ENCODE measurements at regions not wholly inside any gene's neighbourhood (a gene's known extent, or its start where the extent isn't known, plus 50 kb on each side); places are given as distances from the start of the nearest gene placed in this dataset.

GRCh38 chr3:73284472-73284871 lies 223.0 kb downstream of the EBLN2 start:
- TF ChIP-seq, protein P1, sequence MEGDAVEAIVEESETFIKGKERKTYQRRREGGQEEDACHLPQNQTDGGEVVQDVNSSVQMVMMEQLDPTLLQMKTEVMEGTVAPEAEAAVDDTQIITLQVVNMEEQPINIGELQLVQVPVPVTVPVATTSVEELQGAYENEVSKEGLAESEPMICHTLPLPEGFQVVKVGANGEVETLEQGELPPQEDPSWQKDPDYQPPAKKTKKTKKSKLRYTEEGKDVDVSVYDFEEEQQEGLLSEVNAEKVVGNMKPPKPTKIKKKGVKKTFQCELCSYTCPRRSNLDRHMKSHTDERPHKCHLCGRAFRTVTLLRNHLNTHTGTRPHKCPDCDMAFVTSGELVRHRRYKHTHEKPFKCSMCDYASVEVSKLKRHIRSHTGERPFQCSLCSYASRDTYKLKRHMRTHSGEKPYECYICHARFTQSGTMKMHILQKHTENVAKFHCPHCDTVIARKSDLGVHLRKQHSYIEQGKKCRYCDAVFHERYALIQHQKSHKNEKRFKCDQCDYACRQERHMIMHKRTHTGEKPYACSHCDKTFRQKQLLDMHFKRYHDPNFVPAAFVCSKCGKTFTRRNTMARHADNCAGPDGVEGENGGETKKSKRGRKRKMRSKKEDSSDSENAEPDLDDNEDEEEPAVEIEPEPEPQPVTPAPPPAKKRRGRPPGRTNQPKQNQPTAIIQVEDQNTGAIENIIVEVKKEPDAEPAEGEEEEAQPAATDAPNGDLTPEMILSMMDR (IDR thresholded peaks at IDR 0.05) = no peak
- no peak for TF ChIP-seq POLR2A (IDR thresholded peaks at IDR 0.05)
- WGBS, 2 donors = 54 to 76% methylated on average over 9 of the region's 9 CpGs

GRCh38 chr3:73291541-73291940 lies 230.1 kb downstream of the EBLN2 start:
- no peaks in the 10 kb centered on the region for H3K4me1 ChIP-seq
- no peak overlapping the region for H3K4me3 ChIP-seq
- intact Hi-C loops (cut with DNase I; ENCODE audit: low total_unique reads) = no loop called here
- DNase-seq = no peak
- H3K36me3 ChIP-seq (ENCODE audit: low read depth, missing control alignments) = no peaks in the 10 kb centered on the region
- no peak overlapping the region for H3K27ac ChIP-seq
- TF ChIP-seq, protein P1 (IDR thresholded peaks at IDR 0.05) = no peak
- no peak for TF ChIP-seq POLR2A (IDR thresholded peaks at IDR 0.05)
- H3K9me3 ChIP-seq = no peaks in the 10 kb centered on the region
- no peaks in the 10 kb centered on the region for H3K27me3 ChIP-seq
- 85 to 93% methylated on average over 7 of the region's 7 CpGs for WGBS, 2 donors

More at GRCh38 chr3:73284472-73284871, 223.0 kb downstream of the EBLN2 start:
- Histone ChIP-seq H3K4me1 (no peaks in the 10 kb centered on the region), H3K27me3 (no peaks in the 10 kb centered on the region), H3K4me3 (no peak overlapping the region), H3K27ac (no peak overlapping the region), H3K36me3 (ENCODE audit: low read depth, missing control alignments) (no peaks in the 10 kb centered on the region), H3K9me3 (no peaks in the 10 kb centered on the region)
- intact Hi-C loops (cut with DNase I; ENCODE audit: low total_unique reads) = no loop called here
- no peak for DNase-seq

DNA sequence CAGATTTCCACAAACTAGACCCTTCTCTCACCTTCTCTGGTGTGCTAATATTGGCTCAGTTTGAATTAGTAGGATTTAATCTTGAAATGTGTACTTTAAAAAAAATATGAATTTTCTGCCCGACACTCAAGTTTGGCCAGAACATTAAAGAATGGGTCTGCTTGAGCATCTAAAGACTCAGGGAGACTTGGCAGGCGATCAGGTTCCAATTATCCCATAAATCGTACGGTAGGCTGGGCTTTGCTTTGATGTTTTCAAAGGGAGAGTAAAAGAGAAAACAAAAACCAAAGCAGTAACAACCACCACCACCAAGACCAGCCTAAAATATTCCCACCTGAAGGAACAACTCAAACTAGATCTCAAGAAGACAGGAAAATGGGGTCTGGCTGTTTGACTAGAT lies 230.8 kb downstream of the EBLN2 start:
- Histone ChIP-seq H3K4me1 (no peaks in the 10 kb centered on the region), H3K9me3 (no peaks in the 10 kb centered on the region), H3K27me3 (no peaks in the 10 kb centered on the region), H3K36me3 (ENCODE audit: low read depth, missing control alignments) (no peaks in the 10 kb centered on the region), H3K27ac (no peak overlapping the region), H3K4me3 (no peak overlapping the region)
- no peak for DNase-seq
- intact Hi-C loops (cut with DNase I; ENCODE audit: low total_unique reads) = no loop called here
- WGBS, 2 donors = 49 to 55% methylated on average over 4 of the region's 4 CpGs
- TF ChIP-seq, protein P1 (IDR thresholded peaks at IDR 0.05) = no peak
- TF ChIP-seq POLR2A (IDR thresholded peaks at IDR 0.05) = no peak

DNA sequence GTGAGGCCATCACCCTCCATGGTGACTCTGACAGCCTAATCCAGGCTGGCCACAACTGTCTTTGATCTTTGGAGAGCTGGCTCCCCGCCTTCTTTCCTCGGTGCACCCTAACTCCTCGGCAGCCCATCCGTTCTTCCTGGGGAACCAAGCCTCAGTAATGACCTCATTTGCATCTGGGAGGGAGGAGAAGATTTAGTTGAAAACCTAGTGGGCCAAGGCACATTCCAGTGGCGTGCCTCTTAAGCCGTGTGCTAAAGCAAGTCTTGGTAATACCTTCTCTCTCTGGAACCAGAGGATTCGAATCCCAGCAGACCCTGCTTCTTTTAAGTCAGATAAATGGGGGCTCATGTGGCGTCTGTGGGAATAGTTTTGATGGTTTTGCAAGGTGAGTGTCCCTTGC lies 233.1 kb downstream of the EBLN2 start:
- Histone ChIP-seq H3K9me3 (no peaks in the 10 kb centered on the region), H3K4me3 (no peak overlapping the region), H3K27me3 (no peaks in the 10 kb centered on the region), H3K4me1 (no peaks in the 10 kb centered on the region), H3K36me3 (ENCODE audit: low read depth, missing control alignments) (no peaks in the 10 kb centered on the region), H3K27ac (no peak overlapping the region)
- no peak for DNase-seq
- intact Hi-C loops (cut with DNase I; ENCODE audit: low total_unique reads) = no loop called here
- 74 to 83% methylated on average over 8 of the region's 8 CpGs for WGBS, 2 donors
- TF ChIP-seq, protein P1 (IDR thresholded peaks at IDR 0.05) = no peak
- no peak for TF ChIP-seq POLR2A (IDR thresholded peaks at IDR 0.05)

GRCh38 chr3:73295876-73296635 lies 234.6 kb downstream of the EBLN2 start:
- DNase-seq = no peak
- Histone ChIP-seq H3K4me1 (no peaks in the 10 kb centered on the region), H3K27me3 (no peaks in the 10 kb centered on the region), H3K27ac (no peak overlapping the region), H3K36me3 (ENCODE audit: low read depth, missing control alignments) (no peaks in the 10 kb centered on the region), H3K9me3 (no peaks in the 10 kb centered on the region), H3K4me3 (no peak overlapping the region)
- 77 to 82% methylated on average over 9 of the region's 9 CpGs for WGBS, 2 donors
- TF ChIP-seq, protein P1 (IDR thresholded peaks at IDR 0.05) = no peak
- no peak for TF ChIP-seq POLR2A (IDR thresholded peaks at IDR 0.05)
- intact Hi-C loops (cut with DNase I; ENCODE audit: low total_unique reads) = no loop called here
